Liver (tissue), 3 donors: ENCODE measurements at regions not wholly inside any gene's neighbourhood (a gene's known extent, or its start where the extent isn't known, plus 50 kb on each side); places are given as distances from the start of the nearest gene placed in this dataset.

ENCODE experiments used
- GABPA ChIP-seq, 2 donors: IDR thresholded peaks in 1 of 2; conservative IDR thresholded peaks in 1 of 2; 2 replicates each; pipeline ENCODE4 v1.6.1; 2016; ENCODE audit warnings: antibody characterized with exemption in 2 of 2, mild to moderate bottlenecking in 1 of 2, moderate library complexity in 1 of 2
- HNF4A ChIP-seq, 2 donors: conservative IDR thresholded peaks; 2 replicates each; pipeline ENCODE4 v1.6.1; 2016; ENCODE audit warnings: antibody characterized with exemption in 2 of 2, mild to moderate bottlenecking in 2 of 2
- JUND ChIP-seq, 2 donors: IDR thresholded peaks; 2 replicates each; pipeline ENCODE4 v1.6.1; 2016; ENCODE audit warnings: antibody characterized with exemption in 2 of 2
- RAD21 ChIP-seq, 2 donors: IDR thresholded peaks; 2 replicates each; pipeline ENCODE4 v1.6.1; 2016; ENCODE audit warnings: antibody characterized with exemption in 2 of 2, mild to moderate bottlenecking in 2 of 2
- SP1 ChIP-seq: IDR thresholded peaks from 2 replicates; pipeline ENCODE4 v1.6.1; 2018; ENCODE audit warnings: antibody characterized with exemption, mild to moderate bottlenecking
- TAF1 ChIP-seq: conservative IDR thresholded peaks from 2 replicates; pipeline ENCODE4 v1.6.1; 2016; ENCODE audit warnings: antibody characterized with exemption, mild to moderate bottlenecking
- YY1 ChIP-seq: IDR thresholded peaks from 2 replicates; pipeline ENCODE4 v1.6.1; 2016; ENCODE audit warnings: antibody characterized with exemption, mild to moderate bottlenecking
- TF ChIP-seq, protein P1 (sequence below): fragments of 150-350 bp; IDR thresholded peaks from 2 replicates; pipeline ENCODE4 v1.5.1; 2017; ENCODE audit warnings: improper control_type of control experiment, low read depth, low read length; ENCODE audit not compliant: missing input control
- TF ChIP-seq, protein P2 (sequence below): IDR thresholded peaks from 2 replicates; pipeline ENCODE4 v1.6.1; 2016; ENCODE audit warnings: antibody characterized with exemption
- TF ChIP-seq, protein P3 (sequence below): IDR thresholded peaks from 2 replicates; pipeline ENCODE4 v1.6.1; 2016; ENCODE audit warnings: antibody characterized with exemption, mild to moderate bottlenecking
- TF ChIP-seq, protein P4 (sequence below): IDR thresholded peaks from 2 replicates; pipeline ENCODE4 v1.6.1; 2016; ENCODE audit warnings: antibody characterized with exemption
- donor health status: healthy.
- donor health status: healthy.

DNA sequence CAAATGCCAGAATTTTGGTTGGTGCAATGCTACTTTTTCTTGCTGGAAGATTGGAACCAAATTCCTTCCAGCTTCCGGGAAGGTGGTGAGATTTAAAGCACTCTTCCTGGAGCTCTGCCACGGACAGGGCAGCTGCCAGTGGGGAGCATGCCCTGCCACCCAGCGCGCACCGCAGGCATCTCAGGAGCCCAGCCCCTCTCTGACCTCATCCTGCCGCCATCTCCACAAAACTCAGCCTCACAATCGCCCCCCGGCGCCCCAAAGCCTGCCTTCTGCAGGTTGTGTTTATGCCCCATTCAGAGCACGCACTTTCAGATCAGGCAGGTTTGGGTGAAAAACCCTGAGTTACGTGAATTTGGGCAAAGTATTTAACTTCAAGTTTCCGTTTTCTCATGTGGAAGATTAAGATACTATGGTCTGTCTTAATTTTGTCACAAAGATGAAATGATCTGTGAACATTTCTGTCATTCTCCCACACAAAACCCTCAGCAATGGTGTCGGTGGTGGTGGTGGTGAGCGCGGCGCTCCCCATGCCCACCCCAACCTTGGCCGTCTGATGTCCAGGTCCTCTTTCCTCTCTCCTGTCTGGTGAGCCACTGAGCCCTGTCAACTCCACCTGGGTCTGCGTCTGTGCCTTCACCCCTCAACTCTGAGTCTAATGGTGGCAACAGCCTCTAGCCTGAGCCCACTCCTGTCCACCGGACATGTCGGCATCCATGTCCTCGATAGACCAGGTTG lies 282.8 kb upstream of the SALL3 start:
- TF ChIP-seq, protein P1, sequence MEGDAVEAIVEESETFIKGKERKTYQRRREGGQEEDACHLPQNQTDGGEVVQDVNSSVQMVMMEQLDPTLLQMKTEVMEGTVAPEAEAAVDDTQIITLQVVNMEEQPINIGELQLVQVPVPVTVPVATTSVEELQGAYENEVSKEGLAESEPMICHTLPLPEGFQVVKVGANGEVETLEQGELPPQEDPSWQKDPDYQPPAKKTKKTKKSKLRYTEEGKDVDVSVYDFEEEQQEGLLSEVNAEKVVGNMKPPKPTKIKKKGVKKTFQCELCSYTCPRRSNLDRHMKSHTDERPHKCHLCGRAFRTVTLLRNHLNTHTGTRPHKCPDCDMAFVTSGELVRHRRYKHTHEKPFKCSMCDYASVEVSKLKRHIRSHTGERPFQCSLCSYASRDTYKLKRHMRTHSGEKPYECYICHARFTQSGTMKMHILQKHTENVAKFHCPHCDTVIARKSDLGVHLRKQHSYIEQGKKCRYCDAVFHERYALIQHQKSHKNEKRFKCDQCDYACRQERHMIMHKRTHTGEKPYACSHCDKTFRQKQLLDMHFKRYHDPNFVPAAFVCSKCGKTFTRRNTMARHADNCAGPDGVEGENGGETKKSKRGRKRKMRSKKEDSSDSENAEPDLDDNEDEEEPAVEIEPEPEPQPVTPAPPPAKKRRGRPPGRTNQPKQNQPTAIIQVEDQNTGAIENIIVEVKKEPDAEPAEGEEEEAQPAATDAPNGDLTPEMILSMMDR = no peak
- TF ChIP-seq, protein P2, sequence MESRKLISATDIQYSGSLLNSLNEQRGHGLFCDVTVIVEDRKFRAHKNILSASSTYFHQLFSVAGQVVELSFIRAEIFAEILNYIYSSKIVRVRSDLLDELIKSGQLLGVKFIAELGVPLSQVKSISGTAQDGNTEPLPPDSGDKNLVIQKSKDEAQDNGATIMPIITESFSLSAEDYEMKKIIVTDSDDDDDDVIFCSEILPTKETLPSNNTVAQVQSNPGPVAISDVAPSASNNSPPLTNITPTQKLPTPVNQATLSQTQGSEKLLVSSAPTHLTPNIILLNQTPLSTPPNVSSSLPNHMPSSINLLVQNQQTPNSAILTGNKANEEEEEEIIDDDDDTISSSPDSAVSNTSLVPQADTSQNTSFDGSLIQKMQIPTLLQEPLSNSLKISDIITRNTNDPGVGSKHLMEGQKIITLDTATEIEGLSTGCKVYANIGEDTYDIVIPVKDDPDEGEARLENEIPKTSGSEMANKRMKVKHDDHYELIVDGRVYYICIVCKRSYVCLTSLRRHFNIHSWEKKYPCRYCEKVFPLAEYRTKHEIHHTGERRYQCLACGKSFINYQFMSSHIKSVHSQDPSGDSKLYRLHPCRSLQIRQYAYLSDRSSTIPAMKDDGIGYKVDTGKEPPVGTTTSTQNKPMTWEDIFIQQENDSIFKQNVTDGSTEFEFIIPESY = no peak
- TF ChIP-seq TAF1 = no peak
- no peak for TF ChIP-seq SP1
- TF ChIP-seq, protein P3, sequence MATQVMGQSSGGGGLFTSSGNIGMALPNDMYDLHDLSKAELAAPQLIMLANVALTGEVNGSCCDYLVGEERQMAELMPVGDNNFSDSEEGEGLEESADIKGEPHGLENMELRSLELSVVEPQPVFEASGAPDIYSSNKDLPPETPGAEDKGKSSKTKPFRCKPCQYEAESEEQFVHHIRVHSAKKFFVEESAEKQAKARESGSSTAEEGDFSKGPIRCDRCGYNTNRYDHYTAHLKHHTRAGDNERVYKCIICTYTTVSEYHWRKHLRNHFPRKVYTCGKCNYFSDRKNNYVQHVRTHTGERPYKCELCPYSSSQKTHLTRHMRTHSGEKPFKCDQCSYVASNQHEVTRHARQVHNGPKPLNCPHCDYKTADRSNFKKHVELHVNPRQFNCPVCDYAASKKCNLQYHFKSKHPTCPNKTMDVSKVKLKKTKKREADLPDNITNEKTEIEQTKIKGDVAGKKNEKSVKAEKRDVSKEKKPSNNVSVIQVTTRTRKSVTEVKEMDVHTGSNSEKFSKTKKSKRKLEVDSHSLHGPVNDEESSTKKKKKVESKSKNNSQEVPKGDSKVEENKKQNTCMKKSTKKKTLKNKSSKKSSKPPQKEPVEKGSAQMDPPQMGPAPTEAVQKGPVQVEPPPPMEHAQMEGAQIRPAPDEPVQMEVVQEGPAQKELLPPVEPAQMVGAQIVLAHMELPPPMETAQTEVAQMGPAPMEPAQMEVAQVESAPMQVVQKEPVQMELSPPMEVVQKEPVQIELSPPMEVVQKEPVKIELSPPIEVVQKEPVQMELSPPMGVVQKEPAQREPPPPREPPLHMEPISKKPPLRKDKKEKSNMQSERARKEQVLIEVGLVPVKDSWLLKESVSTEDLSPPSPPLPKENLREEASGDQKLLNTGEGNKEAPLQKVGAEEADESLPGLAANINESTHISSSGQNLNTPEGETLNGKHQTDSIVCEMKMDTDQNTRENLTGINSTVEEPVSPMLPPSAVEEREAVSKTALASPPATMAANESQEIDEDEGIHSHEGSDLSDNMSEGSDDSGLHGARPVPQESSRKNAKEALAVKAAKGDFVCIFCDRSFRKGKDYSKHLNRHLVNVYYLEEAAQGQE = no peak
- TF ChIP-seq GABPA (IDR thresholded peaks at IDR 0.05 in 1 of 2, conservative IDR thresholded peaks at IDR 0.05 in 1 of 2) = no peak
- TF ChIP-seq YY1 = no peak
- no peak for TF ChIP-seq JUND (IDR thresholded peaks at IDR 0.05)
- no peak for TF ChIP-seq RAD21 (IDR thresholded peaks at IDR 0.05)
- TF ChIP-seq HNF4A (conservative IDR thresholded peaks at IDR 0.05) = no peak
- TF ChIP-seq, protein P4, sequence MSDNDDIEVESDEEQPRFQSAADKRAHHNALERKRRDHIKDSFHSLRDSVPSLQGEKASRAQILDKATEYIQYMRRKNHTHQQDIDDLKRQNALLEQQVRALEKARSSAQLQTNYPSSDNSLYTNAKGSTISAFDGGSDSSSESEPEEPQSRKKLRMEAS = no peak
